GM23248 (cell line): ENCODE measurements at regions not wholly inside any gene's neighbourhood (a gene's known extent, or its start where the extent isn't known, plus 50 kb on each side); places are given as distances from the start of the nearest gene placed in this dataset.

Experiments used
- EZH2 ChIP-seq: fragments of 200-600 bp; sonication (generic); IDR thresholded peaks from 2 replicates; pipeline ENCODE4 v1.6.1; 2018; ENCODE audit warnings: antibody characterized with exemption, mild to moderate bottlenecking; ENCODE audit not compliant: insufficient read depth, poor library complexity, severe bottlenecking
- EZH2phosphoT487 ChIP-seq: fragments of 200-600 bp; sonication (generic); IDR thresholded peaks from 2 replicates; pipeline ENCODE4 v1.6.1; 2018; ENCODE audit warnings: antibody characterized with exemption, moderate library complexity, mild to moderate bottlenecking, low read depth; ENCODE audit not compliant: insufficient read depth

- TF ChIP-seq EZH2, result no peak
- no peak for TF ChIP-seq EZH2phosphoT487
These were observed 166.4 kb downstream of the TTC8 start for GRCh38 chr14:88990856-88991255.
